ENCODE measurements at regions not wholly inside any gene's neighbourhood (a gene's known extent, or its start where the extent isn't known, plus 50 kb on each side); places are given as distances from the start of the nearest gene placed in this dataset.
"Not testable (repeated sequence)": the region's sequence is repeated elsewhere in the genome, so short reads cannot be mapped to it uniquely, and the experiment has no call there.

DNA sequence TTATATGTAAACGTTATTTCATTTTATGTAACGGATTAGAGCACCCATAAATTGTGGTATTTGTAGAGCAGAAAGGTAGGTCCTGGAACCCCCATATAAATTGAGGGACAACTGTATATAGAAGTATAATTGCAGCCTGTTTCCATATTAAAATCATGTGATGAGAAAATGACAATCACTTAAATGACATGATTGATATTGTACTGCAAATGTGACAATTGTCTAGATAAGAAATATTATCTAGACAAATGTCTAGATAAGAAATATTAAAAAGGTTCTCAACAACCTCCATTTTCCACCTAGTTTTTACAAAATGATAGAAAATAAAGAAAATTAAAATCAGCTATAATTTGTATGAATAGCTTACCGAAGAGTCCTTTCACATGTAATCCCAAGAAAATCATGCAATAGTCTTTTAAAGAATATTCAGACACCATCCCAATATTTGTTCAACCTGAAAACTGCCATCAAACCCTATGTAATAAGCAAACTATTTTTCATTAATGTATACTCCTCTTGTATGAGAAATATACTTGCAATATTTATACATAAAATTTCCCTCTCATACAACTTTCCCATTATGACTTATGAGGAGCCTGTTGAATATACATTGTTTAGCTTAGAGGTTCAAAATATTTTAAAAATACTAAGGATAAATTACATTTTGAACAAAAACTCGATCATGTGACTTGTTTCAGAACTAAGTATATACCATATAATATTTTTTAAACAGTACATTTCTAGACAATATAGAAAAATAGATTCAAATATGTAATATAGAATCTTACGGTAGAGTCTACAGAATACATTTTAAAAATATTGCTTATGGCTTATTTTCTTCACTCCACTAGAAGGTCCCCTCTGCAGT lies 153.2 kb downstream of the CRPPA start:
- DNase-seq (ENCODE audit: insufficient read length, low spot score) (no peak), FAIRE-seq (no peak)

DNA sequence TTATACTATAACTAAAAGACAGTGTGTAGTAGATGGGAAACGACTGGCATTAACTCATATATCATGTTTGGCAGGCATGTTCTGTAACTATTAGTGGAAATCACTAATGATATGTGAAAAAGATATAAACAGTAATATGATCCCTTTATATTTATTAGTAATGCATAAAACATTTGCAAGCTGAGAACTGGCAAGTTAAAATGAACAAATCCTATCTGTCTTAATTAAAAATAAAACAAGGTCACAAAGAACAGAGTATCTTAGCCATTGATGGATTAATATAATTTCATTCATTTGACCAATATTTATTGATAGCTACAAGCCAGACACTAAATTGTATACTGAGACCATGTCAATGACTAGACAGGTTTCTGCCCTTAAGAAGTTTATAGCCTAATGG lies 154.5 kb downstream of the CRPPA start:
- FAIRE-seq (no peak), DNase-seq (ENCODE audit: insufficient read length, low spot score) (no peak)

DNA sequence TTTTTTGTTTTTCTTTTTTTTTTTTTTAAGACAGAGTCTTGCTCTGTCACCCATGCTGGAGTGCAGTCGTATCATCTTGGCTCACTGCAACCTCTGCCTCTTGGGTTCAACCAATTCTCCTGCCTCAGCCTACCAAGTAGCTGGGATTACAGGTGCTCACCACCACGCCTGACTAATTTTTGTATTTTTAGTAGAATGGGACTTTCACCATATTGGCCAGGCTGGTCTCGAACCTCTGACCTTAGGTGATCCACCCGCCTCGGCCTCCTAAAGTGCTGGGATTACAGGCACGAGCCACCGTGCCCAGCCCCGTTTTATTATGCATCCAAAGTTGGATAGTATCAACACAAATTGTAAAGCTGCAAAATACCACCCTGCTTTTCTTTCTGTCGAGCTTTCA lies 154.9 kb downstream of the CRPPA start:
- not testable (repeated sequence) for FAIRE-seq; DNase-seq (ENCODE audit: insufficient read length, low spot score)

GRCh38 chr7:16265863-16266458 lies 155.4 kb downstream of the CRPPA start:
- no peak for DNase-seq (ENCODE audit: insufficient read length, low spot score)
- FAIRE-seq: no peak

DNA sequence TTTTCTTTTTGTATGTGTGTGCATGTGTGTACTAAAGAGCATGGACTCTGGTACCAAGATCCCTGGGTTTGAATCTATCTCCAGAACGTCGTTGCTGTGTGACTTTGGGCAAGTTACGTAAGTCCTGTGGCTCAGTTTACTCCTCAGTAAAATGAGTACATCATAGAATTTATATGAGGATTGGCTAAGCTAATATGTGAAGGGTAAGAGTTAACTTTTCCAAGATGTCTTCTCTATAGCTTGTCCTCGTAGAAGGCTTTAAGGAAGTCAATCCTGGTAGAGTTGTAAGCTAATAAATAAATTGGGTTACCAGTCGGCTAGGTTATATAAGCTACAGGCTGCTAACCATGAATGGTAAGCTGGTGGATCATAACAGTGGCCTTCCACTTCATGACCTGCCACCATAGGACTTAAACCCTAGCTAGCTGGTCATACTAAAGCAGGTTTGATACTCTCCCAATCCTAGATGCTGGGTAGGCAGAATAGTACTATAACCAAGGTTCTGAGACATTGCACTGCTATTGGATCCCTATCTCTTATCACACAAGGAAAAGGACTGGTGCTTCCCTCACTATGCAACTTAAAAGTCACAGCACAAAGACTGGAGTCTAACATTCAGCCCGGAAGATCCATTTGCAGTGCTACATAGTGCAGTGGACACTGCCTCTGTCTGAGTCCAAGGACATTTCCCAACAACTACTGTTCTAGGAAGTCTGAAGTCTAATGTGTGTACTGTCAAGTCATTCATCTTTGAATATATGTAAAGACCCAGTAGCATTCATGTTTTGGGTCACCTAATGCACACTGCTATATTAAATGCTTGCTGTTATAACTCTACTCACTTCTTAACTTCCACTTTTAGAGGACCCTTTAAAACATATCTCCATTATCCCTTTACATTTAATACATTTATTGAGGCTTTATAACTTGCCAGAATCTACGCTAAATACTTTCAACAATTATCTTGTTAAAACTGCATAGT lies 156.2 kb downstream of the CRPPA start:
- no peak for FAIRE-seq

DNA sequence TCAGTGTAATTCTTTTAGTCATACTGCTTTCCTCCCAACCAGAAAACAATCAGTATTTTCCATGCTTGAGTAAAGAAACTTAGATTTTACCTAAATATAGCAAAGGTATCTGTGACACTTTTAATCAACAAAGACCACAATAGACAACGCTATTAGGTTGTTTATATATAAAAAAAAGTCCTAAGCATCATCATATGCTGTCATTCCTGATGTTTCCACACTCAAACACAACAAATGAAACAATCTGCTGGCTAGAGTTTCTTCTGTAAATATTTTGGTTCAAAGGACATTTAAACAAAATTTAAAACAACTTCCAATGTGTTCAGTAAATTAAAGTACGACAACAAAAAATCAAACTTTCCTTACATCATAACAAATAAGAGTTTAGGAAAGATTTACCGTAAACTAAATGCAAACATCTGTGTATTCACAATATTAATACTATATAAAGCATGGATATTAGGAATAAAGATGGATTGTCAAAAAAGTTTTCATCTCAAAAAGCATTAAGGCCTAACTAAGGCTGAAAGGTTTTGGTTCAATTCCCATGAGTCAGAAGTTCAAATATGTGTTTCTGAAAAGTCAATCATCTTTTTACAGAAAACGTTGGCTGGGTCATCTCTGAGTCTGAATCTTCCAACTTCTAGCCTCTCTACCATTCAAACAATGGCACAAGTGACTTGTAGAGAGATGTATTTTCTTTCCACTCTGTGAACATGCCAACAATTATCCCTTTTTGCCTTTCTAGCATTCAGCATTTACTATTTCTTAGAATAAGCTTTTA lies 157.1 kb downstream of the CRPPA start:
- DNase-seq (ENCODE audit: insufficient read length, low spot score) (no peak), FAIRE-seq (no peak)

More for the DNA sequence above, 156.2 kb downstream of the CRPPA start:
- no peak for DNase-seq (ENCODE audit: insufficient read length, low spot score)

DNA sequence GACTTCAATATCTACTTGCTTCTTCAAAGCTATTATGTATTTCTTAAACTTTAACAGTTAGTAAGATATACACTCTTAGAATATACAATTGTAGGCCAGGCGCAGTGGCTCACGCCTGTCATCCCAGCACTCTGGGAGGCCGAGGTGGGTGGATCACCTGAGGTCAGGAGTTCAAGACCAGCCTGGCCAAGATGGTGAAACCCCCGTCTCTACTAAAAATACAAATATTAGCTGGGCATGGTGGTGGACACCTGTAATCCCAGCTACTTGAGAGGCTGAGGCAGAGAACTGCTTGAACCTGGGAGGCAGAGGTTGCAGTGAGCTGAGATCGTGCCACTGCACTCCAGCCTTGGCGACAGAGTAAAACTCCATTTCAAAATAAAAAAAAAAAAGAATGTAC lies 158.0 kb downstream of the CRPPA start:
- FAIRE-seq; DNase-seq (ENCODE audit: insufficient read length, low spot score): not testable (repeated sequence)

DNA sequence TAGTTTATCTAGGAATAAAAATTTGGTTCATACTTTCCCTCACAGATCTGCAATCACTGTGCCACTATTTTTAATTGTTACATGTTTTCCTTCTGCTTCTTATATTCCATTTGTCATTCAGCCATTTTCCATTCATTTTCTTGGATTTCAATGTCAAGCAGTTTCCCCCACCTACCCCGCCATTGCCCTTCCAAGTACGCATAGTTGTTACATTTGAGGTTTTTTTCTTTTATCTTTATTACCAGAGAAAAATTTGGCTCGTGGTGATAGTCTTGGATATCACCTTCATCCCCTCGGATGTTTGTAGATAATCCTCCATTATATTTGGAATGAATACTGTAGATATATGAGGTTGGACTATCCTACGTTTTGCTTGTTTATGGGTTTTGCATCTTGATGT lies 159.7 kb downstream of the CRPPA start:
- FAIRE-seq (no peak), DNase-seq (ENCODE audit: insufficient read length, low spot score) (no peak)

DNA sequence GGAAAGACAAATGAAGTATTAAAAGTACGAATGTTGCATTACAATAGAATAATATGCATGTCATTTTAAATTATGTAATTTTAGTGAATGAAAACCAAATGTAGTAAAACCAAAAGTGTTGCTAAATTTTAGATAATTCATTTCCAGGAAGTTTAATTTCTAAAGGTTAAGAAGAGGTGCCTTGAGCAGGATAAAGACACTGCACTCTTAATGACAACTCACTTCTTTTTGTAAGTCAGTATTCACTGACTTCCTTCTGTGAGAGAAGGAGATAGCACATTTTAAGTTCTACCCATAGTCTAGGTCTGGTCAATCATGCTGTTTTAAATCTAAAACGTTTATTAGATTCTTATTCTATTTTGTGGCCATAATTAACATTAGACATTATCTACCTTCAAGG lies 160.2 kb downstream of the CRPPA start:
- DNase-seq (ENCODE audit: insufficient read length, low spot score) (no peak), FAIRE-seq (no peak)

DNA sequence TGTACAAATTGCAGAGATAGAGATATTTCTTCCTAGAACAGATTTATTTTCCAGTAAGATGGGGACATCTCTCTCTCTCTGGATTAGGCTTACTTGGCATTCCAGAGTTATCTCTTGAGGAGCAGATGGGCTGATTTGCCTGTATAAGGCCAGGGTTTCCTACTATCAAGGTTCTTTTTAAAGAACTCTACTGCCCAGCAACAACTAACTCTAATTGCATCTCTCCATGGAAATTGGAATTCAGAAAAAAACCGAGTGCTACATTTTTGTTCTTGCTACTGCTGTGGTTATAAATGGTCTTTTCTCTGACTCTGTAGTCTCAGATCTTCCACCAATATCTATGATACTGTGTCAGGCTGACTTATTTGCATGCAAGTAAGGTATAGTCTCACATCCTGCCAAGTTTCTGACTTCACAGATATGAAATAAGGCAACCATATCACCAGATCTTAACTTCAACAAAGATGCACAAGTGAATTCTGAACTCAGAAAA lies 161.1 kb downstream of the CRPPA start:
- DNase-seq (ENCODE audit: insufficient read length, low spot score): no peak
- FAIRE-seq: peak; percentile 23

DNA sequence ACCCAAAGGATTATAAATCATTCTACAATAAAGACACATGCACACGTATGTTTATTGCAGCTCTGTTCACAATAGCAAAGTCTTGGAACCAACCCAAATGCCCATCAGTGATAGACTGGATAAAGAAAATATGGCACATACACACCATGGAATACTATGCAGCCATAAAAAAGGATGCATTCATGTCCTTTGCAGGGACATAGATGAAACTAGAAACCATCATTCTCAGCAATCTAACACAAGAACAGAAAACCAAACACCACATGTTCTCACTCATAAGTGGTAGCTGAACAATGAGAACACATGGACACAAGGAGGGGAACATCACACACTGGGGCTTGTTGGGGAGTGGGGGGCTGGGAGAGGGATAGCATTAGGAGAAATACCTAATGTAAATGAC lies 164.9 kb downstream of the CRPPA start:
- not testable (repeated sequence) for FAIRE-seq; DNase-seq (ENCODE audit: insufficient read length, low spot score)

GRCh38 chr7:16255952-16256351 lies 165.4 kb downstream of the CRPPA start:
- not testable (repeated sequence) for FAIRE-seq; DNase-seq (ENCODE audit: insufficient read length, low spot score)

DNA sequence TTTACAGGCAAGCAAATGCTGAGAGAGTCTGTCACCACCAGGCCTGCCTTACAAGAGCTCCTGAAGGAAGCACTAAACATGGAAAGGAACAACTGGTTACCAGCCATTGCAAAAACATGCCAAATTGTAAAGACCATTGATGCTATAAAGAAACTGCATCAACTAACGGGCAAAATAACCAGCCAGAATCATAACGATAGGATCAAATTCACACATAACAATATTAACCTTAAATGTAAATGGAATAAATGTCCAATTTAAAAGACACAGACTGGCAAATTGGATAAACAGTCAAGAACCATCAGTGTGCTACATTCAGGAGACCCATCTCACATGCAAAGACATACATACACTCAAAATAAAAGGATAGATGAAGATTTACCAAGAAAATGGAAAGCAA lies 170.7 kb downstream of the CRPPA start:
- DNase-seq (ENCODE audit: insufficient read length, low spot score); FAIRE-seq: not testable (repeated sequence)

GRCh38 chr7:16249204-16249603 lies 172.1 kb downstream of the CRPPA start:
- not testable (repeated sequence) for DNase-seq (ENCODE audit: insufficient read length, low spot score); FAIRE-seq

DNA sequence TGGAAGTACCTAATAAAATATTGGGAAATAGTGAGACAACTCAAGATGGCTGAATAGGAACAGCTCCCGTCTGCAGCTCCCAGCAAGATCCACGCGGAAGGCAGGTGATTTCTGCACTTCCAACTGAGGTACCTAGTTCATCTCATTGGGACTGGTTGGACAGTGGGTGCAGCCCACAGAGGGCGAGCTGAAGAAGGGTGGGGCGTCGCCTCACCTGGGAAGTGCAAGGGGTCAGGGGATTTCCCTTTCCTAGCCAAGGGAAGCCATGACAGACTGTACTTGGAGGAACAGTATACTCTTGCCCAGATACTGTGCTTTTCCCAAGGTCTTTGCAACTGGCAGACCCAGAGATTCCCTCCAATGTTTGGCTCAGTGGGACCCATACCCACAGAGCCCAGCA lies 172.8 kb downstream of the CRPPA start:
- not testable (repeated sequence) for DNase-seq (ENCODE audit: insufficient read length, low spot score); FAIRE-seq

GRCh38 chr7:16244469-16244868 lies 176.9 kb downstream of the CRPPA start:
- FAIRE-seq (no peak), DNase-seq (ENCODE audit: insufficient read length, low spot score) (no peak)

DNA sequence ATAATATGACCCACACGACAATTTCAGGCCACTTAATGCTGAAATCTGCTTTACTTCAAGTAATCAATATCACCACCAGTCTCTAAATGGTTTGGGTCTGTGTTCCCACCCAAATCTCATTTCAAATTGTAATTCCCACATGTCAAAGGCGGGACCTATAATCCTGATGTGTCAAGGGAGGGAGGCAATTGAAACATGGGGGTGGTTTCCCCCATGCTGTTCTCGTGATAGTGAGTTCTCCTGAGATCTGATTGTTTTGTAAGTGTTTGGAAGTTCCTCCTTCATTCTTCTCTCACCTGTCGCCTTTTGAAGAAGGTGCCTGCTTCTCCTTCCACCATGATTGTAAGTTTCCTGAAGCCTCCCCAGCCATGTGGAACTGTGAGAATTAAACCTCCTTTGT lies 178.4 kb downstream of the CRPPA start:
- DNase-seq (ENCODE audit: insufficient read length, low spot score) (no peak), FAIRE-seq (no peak)

GRCh38 chr7:16241017-16241416 lies 180.3 kb downstream of the CRPPA start:
- FAIRE-seq: no peak
- DNase-seq (ENCODE audit: insufficient read length, low spot score): no peak

DNA sequence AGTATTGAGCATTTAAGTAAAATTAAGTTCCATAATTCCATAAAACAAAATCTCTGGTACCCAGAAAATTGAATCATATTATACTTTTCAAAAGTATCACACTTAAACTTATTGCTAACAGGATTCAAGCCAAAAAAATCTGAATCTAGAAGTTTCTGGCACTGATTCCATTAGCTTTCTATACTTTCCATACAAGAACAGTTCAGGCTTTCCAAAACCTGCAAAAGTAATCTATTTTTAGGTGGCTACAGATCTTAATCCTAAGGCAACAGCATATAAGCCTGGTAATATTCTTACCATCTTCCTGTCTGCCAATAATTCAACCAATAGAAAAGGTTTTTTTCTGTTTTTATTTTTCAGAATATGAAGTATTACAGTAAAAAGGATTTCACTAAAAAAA lies 185.0 kb downstream of the CRPPA start:
- FAIRE-seq: no peak
- no peak for DNase-seq (ENCODE audit: insufficient read length, low spot score)

Data from GM19239 (cell line).